ENCODE measurements at regions not wholly inside any gene's neighbourhood (a gene's known extent, or its start where the extent isn't known, plus 50 kb on each side); places are given as distances from the start of the nearest gene placed in this dataset.

DNA sequence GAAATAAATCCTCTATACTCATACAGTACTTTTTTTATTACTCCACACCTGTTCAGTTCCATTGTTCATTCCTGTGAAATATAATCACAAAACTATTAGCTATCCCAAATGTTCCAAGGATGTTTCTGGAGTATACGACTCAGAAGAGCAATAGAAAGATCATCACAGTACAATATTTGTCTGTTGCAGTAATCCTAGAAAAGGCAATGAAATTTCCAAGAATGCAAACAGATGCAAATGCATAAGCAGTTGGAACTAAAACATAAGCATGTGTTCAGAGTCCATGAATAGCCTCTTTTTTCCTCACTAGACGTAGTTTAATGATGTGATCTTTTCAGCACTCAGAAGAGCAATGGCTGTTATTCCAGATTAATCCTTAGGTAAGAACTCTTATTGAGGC lies 55.2 kb downstream of the RTL3 start:
- intact Hi-C loops (cut with micrococcal nuclease; ENCODE audit: unreplicated experiment), result no loop called here
- in situ Hi-C loops (cut with HindIII; ENCODE audit: low pct_unique_long_range_greater_than_20kb, low sequenced_read_pairs), result no loop called here
- no peaks in the 10 kb centered on the region for H3K27me3 ChIP-seq (ENCODE audit: control insufficient read depth, insufficient read depth, low read length)
- TF ChIP-seq, protein P1, sequence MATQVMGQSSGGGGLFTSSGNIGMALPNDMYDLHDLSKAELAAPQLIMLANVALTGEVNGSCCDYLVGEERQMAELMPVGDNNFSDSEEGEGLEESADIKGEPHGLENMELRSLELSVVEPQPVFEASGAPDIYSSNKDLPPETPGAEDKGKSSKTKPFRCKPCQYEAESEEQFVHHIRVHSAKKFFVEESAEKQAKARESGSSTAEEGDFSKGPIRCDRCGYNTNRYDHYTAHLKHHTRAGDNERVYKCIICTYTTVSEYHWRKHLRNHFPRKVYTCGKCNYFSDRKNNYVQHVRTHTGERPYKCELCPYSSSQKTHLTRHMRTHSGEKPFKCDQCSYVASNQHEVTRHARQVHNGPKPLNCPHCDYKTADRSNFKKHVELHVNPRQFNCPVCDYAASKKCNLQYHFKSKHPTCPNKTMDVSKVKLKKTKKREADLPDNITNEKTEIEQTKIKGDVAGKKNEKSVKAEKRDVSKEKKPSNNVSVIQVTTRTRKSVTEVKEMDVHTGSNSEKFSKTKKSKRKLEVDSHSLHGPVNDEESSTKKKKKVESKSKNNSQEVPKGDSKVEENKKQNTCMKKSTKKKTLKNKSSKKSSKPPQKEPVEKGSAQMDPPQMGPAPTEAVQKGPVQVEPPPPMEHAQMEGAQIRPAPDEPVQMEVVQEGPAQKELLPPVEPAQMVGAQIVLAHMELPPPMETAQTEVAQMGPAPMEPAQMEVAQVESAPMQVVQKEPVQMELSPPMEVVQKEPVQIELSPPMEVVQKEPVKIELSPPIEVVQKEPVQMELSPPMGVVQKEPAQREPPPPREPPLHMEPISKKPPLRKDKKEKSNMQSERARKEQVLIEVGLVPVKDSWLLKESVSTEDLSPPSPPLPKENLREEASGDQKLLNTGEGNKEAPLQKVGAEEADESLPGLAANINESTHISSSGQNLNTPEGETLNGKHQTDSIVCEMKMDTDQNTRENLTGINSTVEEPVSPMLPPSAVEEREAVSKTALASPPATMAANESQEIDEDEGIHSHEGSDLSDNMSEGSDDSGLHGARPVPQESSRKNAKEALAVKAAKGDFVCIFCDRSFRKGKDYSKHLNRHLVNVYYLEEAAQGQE (IDR thresholded peaks at IDR 0.05; ENCODE audit: insufficient read depth in 1 of 2, low read depth in 2 of 2, low read length in 1 of 2), result no peak
- TF ChIP-seq, protein P2, sequence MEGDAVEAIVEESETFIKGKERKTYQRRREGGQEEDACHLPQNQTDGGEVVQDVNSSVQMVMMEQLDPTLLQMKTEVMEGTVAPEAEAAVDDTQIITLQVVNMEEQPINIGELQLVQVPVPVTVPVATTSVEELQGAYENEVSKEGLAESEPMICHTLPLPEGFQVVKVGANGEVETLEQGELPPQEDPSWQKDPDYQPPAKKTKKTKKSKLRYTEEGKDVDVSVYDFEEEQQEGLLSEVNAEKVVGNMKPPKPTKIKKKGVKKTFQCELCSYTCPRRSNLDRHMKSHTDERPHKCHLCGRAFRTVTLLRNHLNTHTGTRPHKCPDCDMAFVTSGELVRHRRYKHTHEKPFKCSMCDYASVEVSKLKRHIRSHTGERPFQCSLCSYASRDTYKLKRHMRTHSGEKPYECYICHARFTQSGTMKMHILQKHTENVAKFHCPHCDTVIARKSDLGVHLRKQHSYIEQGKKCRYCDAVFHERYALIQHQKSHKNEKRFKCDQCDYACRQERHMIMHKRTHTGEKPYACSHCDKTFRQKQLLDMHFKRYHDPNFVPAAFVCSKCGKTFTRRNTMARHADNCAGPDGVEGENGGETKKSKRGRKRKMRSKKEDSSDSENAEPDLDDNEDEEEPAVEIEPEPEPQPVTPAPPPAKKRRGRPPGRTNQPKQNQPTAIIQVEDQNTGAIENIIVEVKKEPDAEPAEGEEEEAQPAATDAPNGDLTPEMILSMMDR (IDR thresholded peaks at IDR 0.05), result no peak
- TF ChIP-seq SIN3A (IDR thresholded peaks at IDR 0.05; ENCODE audit: borderline replicate concordance, insufficient read depth, low read depth, low read length) (no peak), POLR2AphosphoS5 (IDR thresholded peaks at IDR 0.05; ENCODE audit: low read depth, low read length) (no peak), TCF7L2 (IDR thresholded peaks at IDR 0.05; ENCODE audit: low read depth, low read length) (no peak)
- no peak overlapping the region for H3K4me3 ChIP-seq (ENCODE audit: low read depth in 2 of 2, low read length in 2 of 2)
- no peak for DNase-seq (ENCODE audit: low read depth, low spot score)
- H3K4me1 ChIP-seq (ENCODE audit: control insufficient read depth, insufficient read depth, low read length), result no peaks in the 10 kb centered on the region
- BruUV-seq (replicated peaks), result no TSS peak
- H3K9me3 ChIP-seq (ENCODE audit: control insufficient read depth, insufficient read depth, low read depth, low read length), result no peaks in the 10 kb centered on the region
- ATAC-seq, result no peak
- H3K36me3 ChIP-seq (ENCODE audit: control insufficient read depth, insufficient read depth, low read length), result no peaks in the 10 kb centered on the region
- no peak overlapping the region for H3K27ac ChIP-seq (ENCODE audit: low read length)
- ChIA-PET CTCF (no interaction called here), POLR2A (no interaction called here)

DNA sequence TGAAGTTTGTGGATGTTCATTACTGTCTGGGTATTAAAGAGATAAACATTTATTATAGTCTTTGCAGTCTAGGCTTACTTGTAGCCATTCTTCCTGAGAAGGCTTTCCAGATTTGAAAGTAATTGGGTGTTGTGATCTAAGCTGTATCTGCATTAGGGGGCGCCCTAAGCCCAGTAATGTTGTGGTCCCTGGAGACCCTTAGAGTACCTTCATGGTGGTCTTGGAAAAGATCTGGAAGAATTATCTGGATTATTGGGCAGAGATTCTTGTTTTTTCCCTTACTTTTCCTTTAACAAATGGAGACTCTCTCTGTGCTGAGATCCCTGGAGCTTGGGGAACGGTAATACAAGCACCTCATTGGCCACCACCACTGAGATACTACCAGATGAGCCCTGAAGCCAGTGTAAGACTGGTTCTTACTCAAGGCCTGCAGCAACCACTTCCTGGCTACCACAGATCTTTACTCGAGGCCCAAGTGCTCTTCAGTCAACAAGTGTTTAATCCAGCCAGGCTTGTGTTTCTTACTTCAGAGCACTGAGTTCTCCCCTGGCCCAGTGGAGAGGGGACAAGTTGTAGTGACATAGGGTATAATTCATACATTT lies 63.1 kb downstream of the RTL3 start:
- Histone ChIP-seq H3K4me1 (ENCODE audit: control insufficient read depth, insufficient read depth, low read length) (no peaks in the 10 kb centered on the region), H3K27me3 (ENCODE audit: control insufficient read depth, insufficient read depth, low read length) (no peaks in the 10 kb centered on the region), H3K4me3 (ENCODE audit: low read depth in 2 of 2, low read length in 2 of 2) (no peak overlapping the region), H3K36me3 (ENCODE audit: control insufficient read depth, insufficient read depth, low read length) (no peaks in the 10 kb centered on the region), H3K27ac (ENCODE audit: low read length) (no peak overlapping the region), H3K9me3 (ENCODE audit: control insufficient read depth, insufficient read depth, low read depth, low read length) (no peaks in the 10 kb centered on the region)
- TF ChIP-seq POLR2AphosphoS5 (IDR thresholded peaks at IDR 0.05; ENCODE audit: low read depth, low read length), result no peak
- TF ChIP-seq, protein P2 (IDR thresholded peaks at IDR 0.05), result no peak
- ChIA-PET POLR2A (no interaction called here), CTCF (interaction anchor here (0.7 kb wide), 1 partner anchor 488 kb away, joined by 3 read pairs; no protein-coding TSS in a partner anchor)
- DNase-seq (ENCODE audit: low read depth, low spot score) (no peak), ATAC-seq (no peak)
- intact Hi-C loops (cut with micrococcal nuclease; ENCODE audit: unreplicated experiment), result no loop called here
- BruUV-seq (replicated peaks), result no TSS peak
- in situ Hi-C loops (cut with HindIII; ENCODE audit: low pct_unique_long_range_greater_than_20kb, low sequenced_read_pairs), result no loop called here
